NOMO-1 treated with dmso at 0.1 percent for 144 hours (cell line): ENCODE measurements at regions not wholly inside any gene's neighbourhood (a gene's known extent, or its start where the extent isn't known, plus 50 kb on each side); places are given as distances from the start of the nearest gene placed in this dataset.

Source experiments
- DNase-seq: peaks from one replicate; lab custom pipeline; 2025; ENCODE audit not compliant: unreplicated experiment; lab: John Stamatoyannopoulos, UW

DNA sequence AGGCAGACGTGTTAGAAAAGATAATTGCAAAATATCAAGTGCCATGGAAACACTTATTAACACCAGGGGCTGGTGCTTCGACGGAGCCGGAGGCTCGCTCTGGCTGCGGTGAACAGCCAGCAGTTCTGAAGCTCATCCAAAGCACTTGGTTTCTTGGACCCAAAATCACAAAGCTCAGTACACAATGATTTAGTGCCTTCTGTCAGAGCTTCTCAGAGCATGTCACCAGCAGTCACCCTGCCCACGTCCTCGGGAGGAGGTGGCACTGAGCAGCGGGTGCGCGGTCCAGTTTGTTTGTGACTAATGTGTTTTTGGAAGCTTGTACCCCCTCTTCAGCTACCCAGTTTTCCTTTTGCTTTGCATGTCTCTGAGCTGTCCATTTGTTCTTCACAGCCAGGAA, 58.7 kb upstream of the KIRREL3 start:
- no peak for DNase-seq

DNA sequence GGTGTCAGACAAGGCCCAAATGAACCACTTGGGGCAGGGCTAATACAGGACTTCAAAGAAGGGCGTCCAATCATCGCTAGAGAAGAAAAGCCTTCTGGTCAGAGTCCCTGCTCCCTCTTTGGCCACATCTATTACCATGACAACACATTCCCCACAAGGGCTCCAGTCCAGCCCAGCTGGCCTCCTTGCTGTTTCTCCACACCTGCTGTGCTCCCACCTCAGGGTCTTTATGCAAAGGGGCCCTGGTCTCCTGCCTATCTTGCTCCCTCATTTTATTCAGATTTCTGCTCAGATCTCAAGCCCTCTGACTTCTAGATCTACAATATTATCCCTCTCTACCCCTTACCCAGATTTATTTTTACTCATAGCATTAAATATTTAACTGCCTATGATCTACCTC, 58.0 kb upstream of the KIRREL3 start:
- no peak for DNase-seq

DNA sequence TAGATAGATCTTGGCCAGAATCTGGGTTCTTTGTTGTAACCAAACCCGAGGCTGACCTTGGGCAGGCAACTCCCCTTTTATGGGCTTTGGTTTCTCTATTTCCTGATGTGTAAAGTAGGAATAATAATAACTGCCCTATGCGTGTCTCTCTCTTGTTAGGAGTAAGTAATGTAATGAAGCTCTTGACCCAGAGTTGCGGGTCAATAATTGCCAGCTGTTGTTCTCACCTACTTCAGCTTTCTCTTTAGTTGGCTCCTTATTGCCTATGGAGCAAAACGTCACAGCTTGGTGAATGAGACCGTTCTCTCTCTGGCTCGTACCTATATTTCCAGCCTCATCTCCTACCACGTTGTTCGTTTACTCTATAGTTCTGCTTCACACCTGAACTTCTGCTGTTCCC, 56.6 kb upstream of the KIRREL3 start:
- no peak for DNase-seq

DNA sequence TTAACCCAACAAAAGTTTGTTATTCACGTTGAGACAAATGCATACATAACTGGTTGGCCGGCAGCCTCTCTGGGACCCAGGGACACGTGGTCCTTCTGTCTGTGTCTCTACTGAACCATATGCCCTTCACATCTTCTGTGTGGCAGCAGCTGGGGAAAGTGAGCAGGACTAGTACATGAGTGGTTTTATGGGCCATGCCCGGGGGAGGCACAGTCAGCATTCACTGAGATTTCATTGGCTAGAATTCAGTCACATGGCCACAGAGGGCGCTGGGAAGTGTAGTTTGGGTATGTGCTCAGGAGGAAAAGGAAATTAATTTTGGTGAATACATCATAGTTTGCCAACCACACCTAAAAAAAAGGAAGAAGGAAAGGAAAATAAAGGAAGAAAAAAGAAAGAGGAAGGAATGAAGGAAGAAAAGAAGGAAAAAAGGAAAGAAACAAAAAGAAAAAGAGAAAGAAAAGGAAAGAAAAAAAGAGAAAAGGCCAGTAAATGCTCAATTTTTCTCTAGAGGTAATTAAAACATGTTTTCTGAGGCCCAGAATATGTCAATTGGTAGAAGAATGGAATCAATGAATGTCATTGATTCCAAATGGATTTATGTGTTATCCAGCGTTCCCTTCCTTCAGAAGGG, 55.9 kb upstream of the KIRREL3 start:
- DNase-seq, result no peak

DNA sequence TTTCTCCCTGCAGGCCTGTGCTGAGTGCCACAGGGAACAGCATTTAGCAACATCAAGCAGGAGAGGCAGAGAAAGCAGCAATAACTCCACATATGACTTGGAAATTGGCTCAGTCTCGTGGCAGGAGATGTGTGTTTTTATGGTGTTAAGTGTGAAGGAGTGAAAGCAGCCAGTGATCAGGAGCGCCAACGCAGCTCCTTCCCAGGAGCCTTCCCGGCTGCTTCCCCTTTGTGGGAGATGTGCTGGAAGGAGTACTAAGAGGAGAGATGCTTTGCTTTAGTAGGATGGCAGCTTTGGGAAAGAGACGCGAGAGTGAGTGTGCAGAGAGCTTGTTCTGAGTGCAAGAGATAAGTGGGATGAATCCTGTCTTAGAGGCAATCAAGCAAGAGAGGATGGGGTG, 54.7 kb upstream of the KIRREL3 start:
- DNase-seq, result no peak

DNA sequence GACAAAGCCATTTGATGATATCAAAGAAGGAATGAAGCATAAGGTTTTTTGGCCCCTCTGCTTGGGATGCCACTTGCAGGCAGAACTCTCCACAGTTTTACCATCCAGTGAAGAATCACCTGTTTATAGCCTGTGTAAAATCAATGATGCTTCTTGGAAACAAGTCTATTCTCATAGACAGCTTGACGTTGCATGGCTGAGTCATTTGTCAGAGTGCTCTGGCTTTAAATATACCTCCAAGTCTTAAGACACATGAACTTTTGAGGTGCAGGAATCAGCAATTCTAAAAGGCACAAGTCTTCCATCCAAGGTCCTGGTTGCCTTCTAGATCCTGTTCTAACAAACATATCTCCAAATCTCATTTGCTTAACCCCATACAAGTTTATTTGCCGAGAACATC, 53.6 kb upstream of the KIRREL3 start:
- DNase-seq, result no peak

DNA sequence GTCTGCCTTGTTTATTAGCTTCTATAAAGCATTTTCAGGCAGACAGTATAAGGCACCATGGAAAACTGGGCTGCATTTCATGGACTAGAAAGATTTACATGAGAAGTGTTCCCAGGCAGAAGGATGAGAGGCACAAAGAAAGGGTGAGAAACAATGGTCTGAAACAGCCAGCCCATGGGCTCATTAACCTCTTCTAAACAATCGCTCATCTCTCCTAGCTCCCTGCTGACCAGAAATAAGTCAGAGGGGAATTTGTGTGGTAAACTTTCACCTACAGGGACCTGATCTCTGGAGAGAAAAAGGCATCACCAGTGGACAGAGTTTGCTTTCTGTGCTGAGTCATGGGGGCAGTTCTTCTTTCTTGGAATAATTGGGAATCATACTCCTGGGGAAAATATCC, 51.8 kb upstream of the KIRREL3 start:
- no peak for DNase-seq
